Keratinocyte (primary cell): ENCODE measurements at regions not wholly inside any gene's neighbourhood (a gene's known extent, or its start where the extent isn't known, plus 50 kb on each side); places are given as distances from the start of the nearest gene placed in this dataset.

Experiments used
- DNase-seq: peaks from one replicate; pipeline ENCODE4 v3.0.0-alpha.2; 2011; ENCODE audit warnings: low read depth, missing footprints, low spot score
- FAIRE-seq: peaks from 2 replicates; lab custom pipeline; 2011; peaks lifted over from hg19 to GRCh38; lab: Jason Lieb, UNC
- H2AFZ ChIP-seq: 2 replicates; pipeline ENCODE4 v1.6.0; 2012; ENCODE audit warnings: low read length, control low read depth, inconsistent platforms; ENCODE audit not compliant: control insufficient read depth
- H3K27ac ChIP-seq: 2 replicates; pipeline ENCODE4 v1.5.1; 2011; ENCODE audit warnings: low read length; ENCODE audit not compliant: control insufficient read depth, insufficient read depth
- H3K27me3 ChIP-seq: 3 replicates; pipeline ENCODE4 v1.6.0; 2011; ENCODE audit warnings: low read length; ENCODE audit not compliant: control insufficient read depth, insufficient read depth; ENCODE audit errors: extremely low read depth
- H3K36me3 ChIP-seq, 2 experiments: 2 replicates in 1 of 2; 3 replicates in 1 of 2; pipeline ENCODE4 v1.5.1; 2011; ENCODE audit warnings: low read length in 2 of 2, mild to moderate bottlenecking in 1 of 2; ENCODE audit not compliant: control insufficient read depth in 2 of 2, insufficient read depth in 2 of 2; ENCODE audit errors: extremely low read depth in 1 of 2
- H3K4me1 ChIP-seq: 3 replicates; pipeline ENCODE4 v1.5.1; 2011; ENCODE audit warnings: low read length; ENCODE audit not compliant: control insufficient read depth, insufficient read depth; ENCODE audit errors: extremely low read depth
- H3K4me2 ChIP-seq: 3 replicates; pipeline ENCODE4 v1.6.0; 2011; ENCODE audit warnings: low read depth, low read length; ENCODE audit not compliant: control insufficient read depth, insufficient read depth; ENCODE audit errors: extremely low read depth
- H3K4me3 ChIP-seq, 3 experiments: fragments of 200-600 bp in 1 of 3; sonication (generic) in 1 of 3; 2 replicates in 2 of 3; 3 replicates in 1 of 3; pipeline ENCODE4 v1.5.1; 2011 to 2016; ENCODE audit warnings: low read length in 3 of 3, mild to moderate bottlenecking in 3 of 3, control low read depth in 2 of 3, inconsistent platforms in 1 of 3, low read depth in 1 of 3, mixed read lengths in 1 of 3, mixed run types in 1 of 3, moderate library complexity in 1 of 3; ENCODE audit not compliant: control insufficient read depth in 2 of 3, insufficient read depth in 2 of 3; ENCODE audit errors: extremely low read depth in 1 of 3
- H3K79me2 ChIP-seq: 2 replicates; pipeline ENCODE4 v1.6.0; 2012; ENCODE audit warnings: low read length; ENCODE audit not compliant: control insufficient read depth, insufficient read depth
- H3K9ac ChIP-seq: 3 replicates; pipeline ENCODE4 v1.6.0; 2011; ENCODE audit warnings: low read length; ENCODE audit not compliant: control insufficient read depth, insufficient read depth; ENCODE audit errors: extremely low read depth
- H3K9me1 ChIP-seq: 3 replicates; pipeline ENCODE4 v1.6.0; 2011; ENCODE audit warnings: low read length; ENCODE audit not compliant: control insufficient read depth, insufficient read depth; ENCODE audit errors: extremely low read depth
- H3K9me3 ChIP-seq: 2 replicates; pipeline ENCODE4 v1.5.1; 2012; ENCODE audit warnings: low read depth, low read length; ENCODE audit not compliant: control insufficient read depth
- H4K20me1 ChIP-seq: 3 replicates; pipeline ENCODE4 v1.6.0; 2011; ENCODE audit warnings: low read length; ENCODE audit not compliant: control insufficient read depth, insufficient read depth; ENCODE audit errors: extremely low read depth
- EZH2 ChIP-seq: IDR thresholded peaks from one replicate; pipeline ENCODE4 v1.6.1; 2012; ENCODE audit warnings: inconsistent platforms, mild to moderate bottlenecking, low read length, moderate library complexity
- dilution Hi-C: fragments of 300-500 bp; cut with MboI; formaldehyde crosslinking; loops from one replicate; pipeline ENCODE4 v1.7.0; 2020; ENCODE audit warnings: low sequenced_read_pairs; ENCODE audit not compliant: extremely low pct_ligation_motif_present
- TF ChIP-seq, protein P1 (sequence below), 3 experiments: IDR thresholded peaks in 1 of 3; conservative IDR thresholded peaks in 1 of 3; optimal IDR thresholded peaks in 1 of 3; 2 replicates in 2 of 3; 3 replicates in 1 of 3; pipeline versions ENCODE3 to v1.5.1; 2011; ENCODE audit warnings: low read length in 3 of 3, mild to moderate bottlenecking in 3 of 3, moderate library complexity in 2 of 3, control low read depth in 1 of 3, inconsistent platforms in 1 of 3; ENCODE audit not compliant: insufficient read depth in 2 of 3; ENCODE audit errors: extremely low read depth in 1 of 3

DNA sequence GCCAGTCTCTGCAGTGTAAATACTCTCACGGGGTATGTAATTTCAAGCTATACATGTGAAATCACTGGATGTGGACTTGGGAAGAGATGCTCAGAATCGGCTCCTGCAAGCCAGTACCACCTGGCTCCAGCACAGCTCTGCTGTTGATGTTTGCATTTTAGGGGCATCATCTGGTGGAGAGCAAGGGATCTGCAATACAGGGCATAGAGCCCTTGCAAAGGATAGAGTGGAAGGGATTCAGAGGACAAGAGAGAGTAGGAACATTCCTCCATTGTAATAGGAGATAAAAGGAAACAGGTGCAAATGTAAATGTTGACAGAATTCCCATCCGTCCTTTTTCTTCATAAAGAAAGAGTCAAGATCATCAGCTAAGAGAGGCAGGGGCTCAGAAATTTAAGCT lies 184.1 kb downstream of the PMP22 start:
- dilution Hi-C loops = no loop called here

DNA sequence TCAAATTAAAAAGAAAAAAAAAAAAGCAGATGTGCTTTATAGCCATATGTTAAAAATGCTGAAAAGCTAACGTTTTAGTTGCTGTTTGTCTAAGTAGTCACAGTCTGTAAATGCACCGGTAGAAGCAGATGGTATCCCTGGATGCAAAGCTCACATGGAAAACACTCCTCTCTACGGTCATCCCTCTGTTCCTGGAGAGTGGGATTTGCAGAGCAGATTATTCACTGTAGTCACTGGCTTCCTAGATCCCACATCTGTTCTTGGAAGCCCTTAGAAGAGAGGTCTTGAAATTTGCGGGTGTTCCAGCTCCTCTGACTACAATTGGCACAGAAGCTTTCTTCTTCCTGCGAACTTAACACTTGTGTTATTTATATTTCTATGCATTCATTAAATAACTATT lies 186.6 kb downstream of the PMP22 start:
- no peaks in the 10 kb centered on the region for H3K79me2 ChIP-seq
- H3K27me3 ChIP-seq = no peaks in the 10 kb centered on the region
- no peaks in the 10 kb centered on the region for H3K9me1 ChIP-seq
- DNase-seq (no peak), FAIRE-seq (no peak)
- H3K9ac ChIP-seq = no peak overlapping the region
- no peaks in the 10 kb centered on the region for H3K9me3 ChIP-seq
- dilution Hi-C loops = no loop called here
- H3K36me3 ChIP-seq = no peaks in the 10 kb centered on the region
- no peak overlapping the region for H2AFZ ChIP-seq
- no peak overlapping the region for H3K4me3 ChIP-seq
- H3K4me1 ChIP-seq = no peaks in the 10 kb centered on the region
- TF ChIP-seq EZH2 = no peak
- TF ChIP-seq, protein P1, sequence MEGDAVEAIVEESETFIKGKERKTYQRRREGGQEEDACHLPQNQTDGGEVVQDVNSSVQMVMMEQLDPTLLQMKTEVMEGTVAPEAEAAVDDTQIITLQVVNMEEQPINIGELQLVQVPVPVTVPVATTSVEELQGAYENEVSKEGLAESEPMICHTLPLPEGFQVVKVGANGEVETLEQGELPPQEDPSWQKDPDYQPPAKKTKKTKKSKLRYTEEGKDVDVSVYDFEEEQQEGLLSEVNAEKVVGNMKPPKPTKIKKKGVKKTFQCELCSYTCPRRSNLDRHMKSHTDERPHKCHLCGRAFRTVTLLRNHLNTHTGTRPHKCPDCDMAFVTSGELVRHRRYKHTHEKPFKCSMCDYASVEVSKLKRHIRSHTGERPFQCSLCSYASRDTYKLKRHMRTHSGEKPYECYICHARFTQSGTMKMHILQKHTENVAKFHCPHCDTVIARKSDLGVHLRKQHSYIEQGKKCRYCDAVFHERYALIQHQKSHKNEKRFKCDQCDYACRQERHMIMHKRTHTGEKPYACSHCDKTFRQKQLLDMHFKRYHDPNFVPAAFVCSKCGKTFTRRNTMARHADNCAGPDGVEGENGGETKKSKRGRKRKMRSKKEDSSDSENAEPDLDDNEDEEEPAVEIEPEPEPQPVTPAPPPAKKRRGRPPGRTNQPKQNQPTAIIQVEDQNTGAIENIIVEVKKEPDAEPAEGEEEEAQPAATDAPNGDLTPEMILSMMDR (optimal IDR thresholded peaks at IDR 0.05 in 1 of 3, IDR thresholded peaks at IDR 0.05 in 1 of 3, conservative IDR thresholded peaks at IDR 0.05 in 1 of 3; ENCODE audit: extremely low read depth in 1 of 3, insufficient read depth in 2 of 3, low read length in 3 of 3) = no peak
- no peaks in the 10 kb centered on the region for H4K20me1 ChIP-seq
- H3K4me2 ChIP-seq = no peak overlapping the region
- H3K27ac ChIP-seq = no peak overlapping the region

More for the DNA sequence above, 184.1 kb downstream of the PMP22 start:
- Histone ChIP-seq H3K4me3 (no peak overlapping the region), H2AFZ (no peak overlapping the region), H3K36me3 (no peaks in the 10 kb centered on the region), H3K9me1 (no peaks in the 10 kb centered on the region), H3K4me2 (no peak overlapping the region), H3K4me1 (no peaks in the 10 kb centered on the region), H3K27me3 (no peaks in the 10 kb centered on the region), H3K9ac (no peak overlapping the region), H3K27ac (no peak overlapping the region), H4K20me1 (no peaks in the 10 kb centered on the region), H3K9me3 (no peaks in the 10 kb centered on the region), H3K79me2 (no peaks in the 10 kb centered on the region)
- FAIRE-seq (no peak), DNase-seq (no peak)
- TF ChIP-seq, protein P1 (optimal IDR thresholded peaks at IDR 0.05 in 1 of 3, IDR thresholded peaks at IDR 0.05 in 1 of 3, conservative IDR thresholded peaks at IDR 0.05 in 1 of 3; ENCODE audit: extremely low read depth in 1 of 3, insufficient read depth in 2 of 3, low read length in 3 of 3) = no peak
- no peak for TF ChIP-seq EZH2
